ENCODE measurements at regions not wholly inside any gene's neighbourhood (a gene's known extent, or its start where the extent isn't known, plus 50 kb on each side); places are given as distances from the start of the nearest gene placed in this dataset.

- no peak for ATAC-seq (ENCODE audit: low read depth)
- Histone ChIP-seq H3K4me1 (ENCODE audit: insufficient read depth, poor library complexity, severe bottlenecking) (no peaks in the 10 kb centered on the region), H3K27ac (ENCODE audit: poor library complexity, severe bottlenecking) (no peak overlapping the region), H3K4me3 (ENCODE audit: severe bottlenecking) (no peak overlapping the region), H3K36me3 (ENCODE audit: low read depth) (no peaks in the 10 kb centered on the region), H3K27me3 (ENCODE audit: insufficient read depth, poor library complexity, severe bottlenecking) (no peaks in the 10 kb centered on the region), H3K9me3 (ENCODE audit: severe bottlenecking) (no peaks in the 10 kb centered on the region)
- DNase-seq (ENCODE audit: low spot score) = no peak
- no peak for TF ChIP-seq CTCF (IDR thresholded peaks at IDR 0.05; ENCODE audit: poor library complexity, severe bottlenecking)
These were observed 266.9 kb downstream of the DUSP6 start for GRCh38 chr12:89085421-89085820.

- Histone ChIP-seq H3K36me3 (ENCODE audit: low read depth) (no peaks in the 10 kb centered on the region), H3K4me3 (ENCODE audit: severe bottlenecking) (no peak overlapping the region), H3K4me1 (ENCODE audit: insufficient read depth, poor library complexity, severe bottlenecking) (no peaks in the 10 kb centered on the region), H3K27ac (ENCODE audit: poor library complexity, severe bottlenecking) (no peak overlapping the region), H3K27me3 (ENCODE audit: insufficient read depth, poor library complexity, severe bottlenecking) (no peaks in the 10 kb centered on the region), H3K9me3 (ENCODE audit: severe bottlenecking) (no peaks in the 10 kb centered on the region)
- DNase-seq (ENCODE audit: low spot score) (no peak), ATAC-seq (ENCODE audit: low read depth) (no peak)
- TF ChIP-seq CTCF (IDR thresholded peaks at IDR 0.05; ENCODE audit: poor library complexity, severe bottlenecking) = no peak
These were observed 267.6 kb downstream of the DUSP6 start for GRCh38 chr12:89084751-89085150.

- H3K4me1 ChIP-seq (ENCODE audit: insufficient read depth, poor library complexity, severe bottlenecking) = no peaks in the 10 kb centered on the region
- TF ChIP-seq CTCF (IDR thresholded peaks at IDR 0.05; ENCODE audit: poor library complexity, severe bottlenecking) = no peak
These were observed 268.8 kb downstream of the DUSP6 start for GRCh38 chr12:89083491-89083890.

GRCh38 chr12:89082370-89082753, 269.9 kb downstream of the DUSP6 start:
- TF ChIP-seq CTCF (IDR thresholded peaks at IDR 0.05; ENCODE audit: poor library complexity, severe bottlenecking) = no peak

More at GRCh38 chr12:89083491-89083890, 268.8 kb downstream of the DUSP6 start:
- H3K4me3 ChIP-seq (ENCODE audit: severe bottlenecking) = no peak overlapping the region
- H3K9me3 ChIP-seq (ENCODE audit: severe bottlenecking) = no peaks in the 10 kb centered on the region
- DNase-seq (ENCODE audit: low spot score) (no peak), ATAC-seq (ENCODE audit: low read depth) (no peak)
- H3K36me3 ChIP-seq (ENCODE audit: low read depth) = no peaks in the 10 kb centered on the region
- H3K27ac ChIP-seq (ENCODE audit: poor library complexity, severe bottlenecking) = no peak overlapping the region
- H3K27me3 ChIP-seq (ENCODE audit: insufficient read depth, poor library complexity, severe bottlenecking) = no peaks in the 10 kb centered on the region

GRCh38 chr12:89081719-89082369, 270.5 kb downstream of the DUSP6 start:
- DNase-seq (ENCODE audit: low spot score) (no peak), ATAC-seq (ENCODE audit: low read depth) (no peak)
- H3K27me3 ChIP-seq (ENCODE audit: insufficient read depth, poor library complexity, severe bottlenecking) = no peaks in the 10 kb centered on the region
- no peak overlapping the region for H3K27ac ChIP-seq (ENCODE audit: poor library complexity, severe bottlenecking)
- TF ChIP-seq CTCF (IDR thresholded peaks at IDR 0.05; ENCODE audit: poor library complexity, severe bottlenecking) = no peak
- no peaks in the 10 kb centered on the region for H3K4me1 ChIP-seq (ENCODE audit: insufficient read depth, poor library complexity, severe bottlenecking)
- no peak overlapping the region for H3K4me3 ChIP-seq (ENCODE audit: severe bottlenecking)
- H3K9me3 ChIP-seq (ENCODE audit: severe bottlenecking) = no peaks in the 10 kb centered on the region
- H3K36me3 ChIP-seq (ENCODE audit: low read depth) = no peaks in the 10 kb centered on the region

More at GRCh38 chr12:89082370-89082753, 269.9 kb downstream of the DUSP6 start:
- no peaks in the 10 kb centered on the region for H3K4me1 ChIP-seq (ENCODE audit: insufficient read depth, poor library complexity, severe bottlenecking)
- H3K27ac ChIP-seq (ENCODE audit: poor library complexity, severe bottlenecking) = no peak overlapping the region
- DNase-seq (ENCODE audit: low spot score) = no peak
- no peaks in the 10 kb centered on the region for H3K9me3 ChIP-seq (ENCODE audit: severe bottlenecking)
- ATAC-seq (ENCODE audit: low read depth) = no peak
- H3K36me3 ChIP-seq (ENCODE audit: low read depth) = no peaks in the 10 kb centered on the region
- H3K4me3 ChIP-seq (ENCODE audit: severe bottlenecking) = no peak overlapping the region
- no peaks in the 10 kb centered on the region for H3K27me3 ChIP-seq (ENCODE audit: insufficient read depth, poor library complexity, severe bottlenecking)
